Fibroblast of the aortic adventitia (primary cell): ENCODE measurements at regions not wholly inside any gene's neighbourhood (a gene's known extent, or its start where the extent isn't known, plus 50 kb on each side); places are given as distances from the start of the nearest gene placed in this dataset.

Experiments
- DNase-seq: peaks from one replicate; pipeline ENCODE4 v3.0.0-alpha.2; 2010; ENCODE audit warnings: low read depth
- H3K4me3 ChIP-seq: 2 replicates; pipeline ENCODE4 v1.5.1; 2011; ENCODE audit warnings: low read depth, mild to moderate bottlenecking, control low read depth, low read length, moderate library complexity
- TF ChIP-seq, protein P1 (sequence below): IDR thresholded peaks from 2 replicates; pipeline ENCODE4 v1.5.1; 2011; ENCODE audit warnings: mild to moderate bottlenecking, low read length, control low read depth, inconsistent platforms; ENCODE audit not compliant: insufficient read depth

DNA sequence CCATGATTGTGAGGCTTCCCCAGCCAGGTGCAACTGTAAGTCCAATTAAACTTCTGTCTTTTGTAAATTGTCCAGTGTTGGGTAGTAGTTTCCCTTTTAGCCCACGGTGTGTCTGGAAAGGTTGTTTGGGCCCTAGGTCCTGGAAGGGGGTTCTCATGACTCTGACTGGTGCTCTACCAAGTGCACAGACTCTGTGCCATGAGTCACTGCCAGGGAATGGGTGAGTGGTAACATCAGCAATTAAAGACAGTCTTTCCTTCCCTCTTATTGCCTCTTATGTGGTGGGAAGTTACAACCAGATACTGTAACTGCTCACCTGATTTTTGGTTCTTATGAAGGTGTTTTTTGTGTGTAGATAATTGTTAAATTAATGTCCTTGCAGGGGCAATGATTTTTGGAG is 141.2 kb downstream of the PRDM9 start:
- TF ChIP-seq, protein P1, sequence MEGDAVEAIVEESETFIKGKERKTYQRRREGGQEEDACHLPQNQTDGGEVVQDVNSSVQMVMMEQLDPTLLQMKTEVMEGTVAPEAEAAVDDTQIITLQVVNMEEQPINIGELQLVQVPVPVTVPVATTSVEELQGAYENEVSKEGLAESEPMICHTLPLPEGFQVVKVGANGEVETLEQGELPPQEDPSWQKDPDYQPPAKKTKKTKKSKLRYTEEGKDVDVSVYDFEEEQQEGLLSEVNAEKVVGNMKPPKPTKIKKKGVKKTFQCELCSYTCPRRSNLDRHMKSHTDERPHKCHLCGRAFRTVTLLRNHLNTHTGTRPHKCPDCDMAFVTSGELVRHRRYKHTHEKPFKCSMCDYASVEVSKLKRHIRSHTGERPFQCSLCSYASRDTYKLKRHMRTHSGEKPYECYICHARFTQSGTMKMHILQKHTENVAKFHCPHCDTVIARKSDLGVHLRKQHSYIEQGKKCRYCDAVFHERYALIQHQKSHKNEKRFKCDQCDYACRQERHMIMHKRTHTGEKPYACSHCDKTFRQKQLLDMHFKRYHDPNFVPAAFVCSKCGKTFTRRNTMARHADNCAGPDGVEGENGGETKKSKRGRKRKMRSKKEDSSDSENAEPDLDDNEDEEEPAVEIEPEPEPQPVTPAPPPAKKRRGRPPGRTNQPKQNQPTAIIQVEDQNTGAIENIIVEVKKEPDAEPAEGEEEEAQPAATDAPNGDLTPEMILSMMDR = no peak
- DNase-seq = no peak
- no peak overlapping the region for H3K4me3 ChIP-seq

DNA sequence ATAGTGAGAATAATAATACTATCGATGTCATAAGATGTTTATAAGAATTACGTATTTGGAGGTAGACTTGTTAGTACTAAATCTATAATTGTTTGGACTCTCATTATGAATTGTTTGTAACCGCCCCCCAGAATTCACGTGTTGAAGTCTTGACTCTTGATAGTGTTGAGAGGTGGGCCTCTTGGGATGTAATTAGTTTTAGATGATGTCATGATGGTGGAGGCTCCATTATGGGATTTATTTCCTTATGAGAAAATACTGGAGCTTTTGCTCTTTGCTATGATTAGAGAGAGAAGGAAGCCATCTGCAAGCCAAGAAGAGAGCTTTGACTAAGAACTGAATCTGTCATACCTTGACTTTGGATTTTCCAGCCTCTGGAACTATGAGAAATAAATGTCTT is 142.2 kb downstream of the PRDM9 start:
- DNase-seq = no peak
- TF ChIP-seq, protein P1 = no peak
- H3K4me3 ChIP-seq = no peak overlapping the region

DNA sequence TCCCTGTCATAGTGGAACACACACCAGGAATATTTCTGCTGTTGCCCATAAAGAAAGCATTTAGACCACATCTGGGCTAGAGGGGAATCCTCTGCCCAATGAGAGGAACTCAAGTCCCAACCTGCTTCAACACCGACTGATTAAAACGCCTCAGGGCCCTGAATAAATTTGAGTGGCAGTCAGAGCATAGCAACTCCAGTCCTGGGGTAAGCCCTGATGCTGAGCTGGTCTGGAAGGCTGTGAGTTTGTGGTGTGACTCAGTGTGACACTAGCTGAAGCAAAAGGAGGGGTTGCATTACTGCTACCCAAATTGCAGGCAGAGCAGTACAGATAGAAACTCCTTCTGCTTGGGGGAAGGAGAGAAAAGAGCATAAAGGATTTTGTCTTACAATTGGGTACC is 148.3 kb downstream of the PRDM9 start:
- H3K4me3 ChIP-seq = no peak overlapping the region
- TF ChIP-seq, protein P1 = no peak

DNA sequence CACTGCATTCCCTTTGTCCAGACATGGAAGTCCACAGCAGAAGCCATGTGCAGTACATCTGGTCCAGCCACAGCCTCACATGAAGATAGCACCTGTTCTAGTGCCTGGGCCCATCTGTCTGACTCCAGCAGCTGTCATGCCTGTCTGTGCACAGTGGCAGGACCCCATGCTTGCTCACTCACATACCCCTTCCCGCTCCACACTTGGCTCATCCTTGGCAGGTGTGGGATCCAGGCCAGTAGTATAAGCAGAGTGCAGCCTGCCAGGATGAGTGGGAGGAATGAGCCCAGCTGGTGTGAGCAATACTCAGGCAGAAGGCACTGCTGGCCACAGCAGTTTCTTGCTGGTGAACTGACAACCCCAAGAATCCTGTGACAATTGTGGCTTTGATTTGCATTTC is 168.0 kb downstream of the PRDM9 start:
- H3K4me3 ChIP-seq = no peak overlapping the region
- TF ChIP-seq, protein P1 = no peak
- no peak for DNase-seq

More for the DNA sequence above, 148.3 kb downstream of the PRDM9 start:
- no peak for DNase-seq

DNA sequence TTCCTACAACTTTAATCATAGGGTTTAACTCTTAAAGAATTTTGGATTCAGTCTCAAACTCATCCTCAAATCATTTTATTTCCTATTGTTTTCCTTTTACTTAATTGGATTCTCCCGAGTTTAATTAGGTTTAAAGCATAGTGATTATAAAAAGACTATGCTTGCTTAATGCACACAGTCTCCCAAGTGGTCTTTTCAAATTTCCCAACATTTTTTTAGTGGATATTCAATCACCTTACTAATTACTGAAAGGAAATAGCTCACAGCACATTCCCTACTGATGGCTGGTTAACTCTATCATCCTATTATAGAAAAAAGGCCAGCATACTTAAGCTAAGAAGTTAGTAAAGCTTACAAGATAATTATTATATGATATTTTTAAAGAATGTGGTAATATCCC is 170.6 kb downstream of the PRDM9 start:
- no peak for DNase-seq
- TF ChIP-seq, protein P1 = no peak
- H3K4me3 ChIP-seq = no peak overlapping the region

DNA sequence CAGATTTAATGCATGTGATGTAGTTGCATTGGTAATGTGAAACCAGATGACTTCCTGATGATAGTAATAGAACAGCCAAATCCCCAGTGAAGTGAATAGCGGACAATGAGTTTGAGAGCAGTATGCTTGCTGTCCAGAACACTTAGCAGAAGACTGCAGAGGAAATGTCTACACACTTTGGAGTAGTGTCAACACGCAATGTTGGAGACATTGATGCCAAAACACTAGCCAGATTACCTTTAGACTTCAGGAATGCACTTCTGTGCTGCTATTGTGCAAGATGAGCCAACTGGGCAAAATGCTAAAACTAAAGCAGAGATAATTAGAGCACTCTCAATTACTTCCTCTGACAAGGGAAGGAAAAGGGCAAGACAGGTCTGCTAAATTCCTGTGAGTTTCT is 176.7 kb downstream of the PRDM9 start:
- TF ChIP-seq, protein P1 = no peak
- H3K4me3 ChIP-seq = no peak overlapping the region
- no peak for DNase-seq
